GM12892 (cell line): ENCODE measurements at regions not wholly inside any gene's neighbourhood (a gene's known extent, or its start where the extent isn't known, plus 50 kb on each side); places are given as distances from the start of the nearest gene placed in this dataset.

Source experiments
- DNase-seq: peaks from one replicate; pipeline ENCODE4 v3.0.0; 2011; ENCODE audit not compliant: insufficient read length
- FAIRE-seq: peaks from 2 replicates; lab custom pipeline; 2011; peaks lifted over from hg19 to GRCh38; lab: Jason Lieb, UNC
- POLR2A ChIP-seq: IDR thresholded peaks from 2 replicates; pipeline ENCODE4 v1.6.1; 2011; ENCODE audit warnings: low read depth, low read length, control low read depth
- POLR2AphosphoS5 ChIP-seq: IDR thresholded peaks from 2 replicates; pipeline ENCODE4 v1.6.1; 2011; ENCODE audit warnings: low read depth, low read length, control low read depth
- TAF1 ChIP-seq: IDR thresholded peaks from 2 replicates; pipeline ENCODE4 v1.6.1; 2011; ENCODE audit warnings: low read depth, mild to moderate bottlenecking, control low read depth, low read length, borderline replicate concordance

DNA sequence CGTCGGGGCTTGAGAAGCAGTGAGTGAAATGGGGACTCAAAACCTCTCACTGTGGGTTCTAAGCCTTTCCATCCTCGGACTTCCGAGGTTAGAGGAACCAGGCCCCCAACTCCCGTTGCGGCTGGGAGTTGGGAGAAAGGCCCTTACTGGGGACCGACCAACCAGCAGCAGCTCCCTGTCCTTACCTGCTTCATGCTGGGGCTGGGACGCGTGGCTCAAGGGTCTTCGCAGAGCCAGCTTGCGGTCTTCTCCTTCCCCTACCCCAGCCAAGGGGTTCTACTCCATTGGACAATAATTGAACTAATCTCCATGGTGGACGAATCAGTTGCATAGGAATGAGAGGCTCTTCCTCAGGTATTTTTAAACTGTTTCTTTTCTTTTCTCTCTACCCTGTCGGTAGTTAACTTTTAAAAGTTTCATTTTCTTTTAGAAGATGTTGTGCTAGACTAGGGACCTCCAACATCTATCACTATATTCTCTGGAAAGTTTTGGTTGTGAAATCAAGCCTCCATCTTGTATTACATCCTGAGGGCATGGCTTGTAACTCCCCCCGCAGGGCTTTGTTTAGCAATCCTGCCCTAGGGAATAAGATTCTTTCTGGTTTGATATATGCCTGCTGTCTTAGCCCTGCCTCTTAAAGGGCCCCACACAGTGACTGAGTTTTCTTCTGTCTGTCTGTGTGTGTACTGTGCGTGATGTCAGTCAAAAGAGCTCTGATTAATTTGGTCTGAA lies 1027.1 kb upstream of the PCDH9 start:
- no peak for FAIRE-seq
- TF ChIP-seq TAF1, result no peak
- no peak for DNase-seq

DNA sequence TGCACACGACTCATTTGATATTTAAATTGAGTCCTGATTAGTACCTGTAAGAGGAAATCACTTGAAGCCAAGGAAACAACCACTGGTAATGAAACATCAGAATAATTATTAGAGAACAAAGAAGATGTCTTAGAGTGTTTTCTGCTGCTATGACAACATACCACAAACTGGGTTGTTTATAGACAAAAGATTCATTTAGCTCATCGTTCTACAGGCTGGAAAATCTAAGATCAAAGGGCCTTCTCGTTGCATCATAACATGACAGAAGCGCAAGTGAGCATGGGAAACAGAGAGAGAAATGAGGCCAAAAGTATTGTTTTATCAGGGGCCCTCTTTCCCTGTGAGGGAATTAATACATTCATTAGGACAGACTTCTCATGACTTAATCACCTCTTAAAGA lies 1024.0 kb upstream of the PCDH9 start:
- no peak for TF ChIP-seq TAF1
- no peak for TF ChIP-seq POLR2AphosphoS5
- no peak for TF ChIP-seq POLR2A
- no peak for DNase-seq
- FAIRE-seq, result no peak

GRCh38 chr13:68234274-68234673 lies 1004.1 kb upstream of the PCDH9 start:
- TF ChIP-seq TAF1, result no peak
- no peak for TF ChIP-seq POLR2AphosphoS5
- no peak for TF ChIP-seq POLR2A
- DNase-seq (no peak), FAIRE-seq (no peak)

GRCh38 chr13:68232351-68233130 lies 1002.4 kb upstream of the PCDH9 start:
- DNase-seq, result no peak
- no peak for FAIRE-seq
- TF ChIP-seq POLR2AphosphoS5 (no peak), TAF1 (no peak), POLR2A (no peak)

DNA sequence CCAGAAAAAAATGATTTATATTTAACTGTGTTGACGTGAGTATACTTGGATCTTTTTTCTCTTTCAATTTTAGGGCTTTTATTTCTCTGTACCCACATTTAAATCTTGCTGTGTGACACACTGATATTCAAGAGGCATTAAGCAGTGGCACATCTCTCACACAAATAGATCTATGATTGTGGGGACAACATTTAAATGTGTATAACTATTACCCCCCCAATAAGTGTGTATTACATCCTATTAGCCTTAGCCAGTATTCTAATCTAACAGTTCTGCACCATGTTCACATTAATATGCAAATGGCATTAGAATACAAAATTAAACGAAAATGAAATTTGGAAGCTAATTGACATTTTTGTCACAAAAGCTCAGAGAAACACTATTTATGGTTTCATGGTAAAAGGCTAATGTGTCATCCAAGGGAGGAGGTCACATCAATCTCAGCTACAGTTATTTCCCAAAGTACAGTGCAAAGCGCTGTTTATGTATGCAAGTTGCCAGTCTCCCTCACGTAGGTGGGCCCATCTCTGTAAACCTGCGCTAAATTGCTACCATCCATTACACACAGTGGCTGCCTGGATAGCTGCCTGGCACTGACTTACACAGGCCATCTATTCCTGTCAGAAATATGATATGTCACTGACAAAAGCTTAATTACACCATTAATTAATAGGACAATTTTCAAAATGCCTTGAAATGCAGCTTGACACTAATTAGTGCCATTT lies 984.7 kb upstream of the PCDH9 start:
- DNase-seq (no peak), FAIRE-seq (no peak)

DNA sequence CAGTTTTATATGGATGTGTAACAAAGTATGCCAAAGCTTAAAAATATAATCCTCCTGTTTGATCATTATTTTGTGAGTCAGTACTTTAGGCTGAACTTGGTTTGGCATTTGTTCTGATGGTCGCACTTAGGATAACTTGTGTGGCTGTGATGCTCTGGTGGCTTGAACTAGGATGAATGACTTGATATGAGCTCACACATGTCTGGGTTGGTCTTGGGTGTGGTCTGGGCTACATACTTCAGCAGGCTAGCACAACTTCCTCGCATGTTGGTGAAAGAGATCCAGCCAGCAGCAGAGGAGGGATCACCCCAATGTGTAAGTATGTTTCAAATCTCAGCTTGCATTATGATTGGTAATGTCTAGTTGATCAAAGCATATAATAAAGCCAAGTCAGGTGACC lies 969.1 kb upstream of the PCDH9 start:
- FAIRE-seq (no peak), DNase-seq (no peak)
- TF ChIP-seq POLR2AphosphoS5 (no peak), POLR2A (no peak), TAF1 (no peak)

More for the DNA sequence above, 984.7 kb upstream of the PCDH9 start:
- TF ChIP-seq POLR2AphosphoS5 (no peak), TAF1 (no peak), POLR2A (no peak)

- no peak for FAIRE-seq
- TF ChIP-seq POLR2A (no peak), TAF1 (no peak), POLR2AphosphoS5 (no peak)
- no peak for DNase-seq
Measured at GRCh38 chr13:68190818-68191217, 960.7 kb upstream of the PCDH9 start.

DNA sequence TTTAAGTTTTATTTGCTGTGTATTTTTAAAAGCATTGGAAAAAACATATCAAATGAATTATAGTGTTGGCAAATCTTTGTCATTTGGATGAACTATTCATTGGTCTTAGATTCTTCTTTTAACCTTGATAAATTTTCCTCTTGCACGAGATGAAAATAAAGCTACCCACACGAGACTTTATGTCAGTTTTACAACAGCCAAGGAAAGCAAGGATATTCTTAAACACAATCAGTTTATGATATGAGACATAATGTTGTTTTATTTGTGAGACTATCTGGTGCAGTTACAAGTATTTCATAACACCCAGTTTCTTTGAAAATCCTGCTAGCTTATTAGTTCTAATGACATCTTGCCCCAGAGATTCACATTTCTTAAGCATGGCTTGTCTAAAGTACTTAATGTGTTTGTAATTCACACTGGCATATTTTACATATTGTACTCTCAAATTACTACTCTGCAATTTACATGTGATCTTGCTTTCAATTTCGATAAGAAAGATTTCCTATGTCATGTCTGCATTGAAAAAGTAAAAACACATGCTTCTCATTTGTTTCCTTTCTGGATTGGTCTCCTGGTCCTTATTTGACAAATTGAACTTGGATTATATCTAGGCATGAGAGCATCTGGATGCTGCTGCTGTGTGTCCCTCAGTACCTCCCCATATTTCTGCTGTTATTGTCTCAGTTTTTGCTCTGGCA lies 955.5 kb upstream of the PCDH9 start:
- DNase-seq (no peak), FAIRE-seq (no peak)
- no peak for TF ChIP-seq POLR2A
- no peak for TF ChIP-seq POLR2AphosphoS5
- no peak for TF ChIP-seq TAF1

DNA sequence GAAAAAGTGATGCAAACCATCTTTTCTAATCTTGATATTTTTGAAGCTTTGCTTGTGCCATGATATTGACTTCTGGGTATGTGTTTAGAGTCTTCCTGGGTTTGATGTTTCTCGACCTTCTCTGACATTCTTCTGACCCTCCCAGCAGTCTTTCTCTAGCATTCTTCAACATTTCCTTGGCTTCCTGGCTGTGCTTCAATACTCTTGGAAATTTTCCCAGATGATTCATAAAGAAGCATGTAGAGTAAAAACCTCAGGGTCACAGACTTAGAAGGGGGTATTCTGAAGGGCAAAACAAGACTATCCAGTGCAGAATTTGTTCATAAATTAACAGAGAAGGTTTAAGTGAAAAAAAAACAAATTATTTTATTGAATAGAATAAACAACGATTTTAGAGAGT lies 946.3 kb upstream of the PCDH9 start:
- no peak for TF ChIP-seq TAF1
- TF ChIP-seq POLR2A, result no peak
- TF ChIP-seq POLR2AphosphoS5, result no peak
- FAIRE-seq (no peak), DNase-seq (no peak)

GRCh38 chr13:68174893-68175292 lies 944.8 kb upstream of the PCDH9 start:
- DNase-seq (no peak), FAIRE-seq (no peak)
- TF ChIP-seq POLR2A (no peak), POLR2AphosphoS5 (no peak), TAF1 (no peak)

GRCh38 chr13:68173111-68173510 lies 943.0 kb upstream of the PCDH9 start:
- FAIRE-seq, result no peak
- no peak for DNase-seq
- TF ChIP-seq TAF1, result no peak

GRCh38 chr13:68170961-68171360 lies 940.8 kb upstream of the PCDH9 start:
- DNase-seq, result no peak
- no peak for FAIRE-seq
- TF ChIP-seq POLR2AphosphoS5, result no peak
- no peak for TF ChIP-seq TAF1
- no peak for TF ChIP-seq POLR2A

DNA sequence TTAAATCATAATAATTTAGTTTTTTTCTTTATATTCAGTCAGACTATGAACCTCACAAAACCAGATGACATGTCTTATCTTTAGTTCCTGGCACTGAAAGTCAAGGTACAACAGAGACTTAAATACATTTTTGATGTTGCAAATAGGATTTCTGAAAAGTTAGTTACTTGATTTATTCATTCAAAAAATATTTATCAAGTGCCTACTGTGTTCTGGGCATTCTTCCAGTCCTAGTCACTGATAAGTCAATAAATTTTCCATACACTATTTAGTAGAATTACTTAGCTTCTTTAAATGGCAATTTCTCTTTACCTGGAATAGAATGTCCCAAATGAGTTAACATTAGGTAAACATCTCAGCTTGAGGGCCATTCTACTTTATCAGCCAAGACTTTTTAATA lies 938.3 kb upstream of the PCDH9 start:
- no peak for TF ChIP-seq POLR2AphosphoS5
- TF ChIP-seq TAF1, result no peak
- no peak for TF ChIP-seq POLR2A
- no peak for DNase-seq
- no peak for FAIRE-seq
